Ureter (tissue), 1 donor: ENCODE measurements at regions not wholly inside any gene's neighbourhood (a gene's known extent, or its start where the extent isn't known, plus 50 kb on each side); places are given as distances from the start of the nearest gene placed in this dataset.

Source experiments
- DNase-seq: peaks from one replicate; pipeline ENCODE4 v3.0.0-alpha.2; 2020; ENCODE audit warnings: low spot score
- donor health status: DM: yes; HTN: yes; CAD: no.

DNA sequence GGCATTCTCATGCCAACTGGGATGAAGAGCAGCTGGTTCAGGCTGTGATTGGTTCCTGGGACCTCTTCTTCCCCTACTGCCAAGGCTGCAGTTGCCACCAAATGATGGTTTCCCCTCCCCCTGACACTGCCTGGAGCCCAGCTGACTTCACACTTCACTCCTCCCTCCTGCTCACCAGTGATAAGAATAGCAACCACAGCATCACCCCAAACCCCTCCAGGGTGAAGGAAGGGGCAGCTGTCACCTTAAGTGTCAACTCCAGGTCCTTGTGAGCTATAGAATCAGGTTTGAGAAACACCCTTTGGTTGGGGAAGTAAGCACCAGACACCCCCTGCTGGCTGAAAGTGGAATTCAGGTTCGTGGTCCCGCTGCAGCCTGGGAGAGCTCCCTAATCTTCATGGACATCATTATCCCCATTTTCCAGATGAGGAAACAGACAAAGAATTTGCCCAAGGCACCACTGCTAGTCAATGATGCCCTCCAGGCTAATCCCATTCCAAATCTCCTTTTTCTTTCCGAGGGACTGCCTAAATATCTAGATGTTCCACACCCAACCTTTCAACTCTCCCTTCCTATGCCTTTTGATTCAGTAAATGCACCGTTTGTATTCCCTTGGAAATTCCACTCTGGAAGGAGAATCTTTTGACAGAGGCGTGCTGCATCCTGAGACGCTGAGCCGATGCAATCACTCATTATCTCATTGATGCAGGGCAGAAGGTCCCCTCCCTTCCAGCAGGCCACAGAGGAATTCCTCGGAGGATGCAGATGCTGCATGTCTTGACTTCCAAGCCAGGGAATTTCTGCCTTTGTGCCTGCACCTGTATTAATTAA, 50.6 kb upstream of the UQCRFS1 start:
- DNase-seq, result no peak

- no peak for DNase-seq
Measured at GRCh38 chr19:29264897-29265296, 51.9 kb upstream of the UQCRFS1 start.

GRCh38 chr19:29265436-29265835, 52.5 kb upstream of the UQCRFS1 start:
- no peak for DNase-seq

DNA sequence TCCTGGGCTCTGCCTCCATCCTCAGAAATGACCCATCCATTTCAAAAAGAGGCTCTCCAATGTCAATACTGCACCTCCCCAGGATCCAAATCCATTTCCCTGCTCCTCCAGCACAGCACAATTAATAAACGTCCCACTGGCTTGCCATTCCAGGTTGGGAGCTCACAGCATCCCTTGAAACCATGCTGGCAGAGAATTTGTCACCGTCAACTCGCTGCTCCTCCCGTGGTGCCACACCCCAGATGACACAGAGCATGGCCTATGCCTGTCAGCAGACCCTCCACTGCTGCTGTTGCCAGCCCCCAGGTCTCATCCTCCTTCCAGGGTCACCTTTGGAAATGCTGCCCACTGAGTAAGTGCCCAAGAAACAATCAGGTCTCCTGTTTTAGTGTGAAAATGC, 53.0 kb upstream of the UQCRFS1 start:
- no peak for DNase-seq

- DNase-seq, result no peak
Measured at GRCh38 chr19:29266603-29267002, 53.7 kb upstream of the UQCRFS1 start.

DNA sequence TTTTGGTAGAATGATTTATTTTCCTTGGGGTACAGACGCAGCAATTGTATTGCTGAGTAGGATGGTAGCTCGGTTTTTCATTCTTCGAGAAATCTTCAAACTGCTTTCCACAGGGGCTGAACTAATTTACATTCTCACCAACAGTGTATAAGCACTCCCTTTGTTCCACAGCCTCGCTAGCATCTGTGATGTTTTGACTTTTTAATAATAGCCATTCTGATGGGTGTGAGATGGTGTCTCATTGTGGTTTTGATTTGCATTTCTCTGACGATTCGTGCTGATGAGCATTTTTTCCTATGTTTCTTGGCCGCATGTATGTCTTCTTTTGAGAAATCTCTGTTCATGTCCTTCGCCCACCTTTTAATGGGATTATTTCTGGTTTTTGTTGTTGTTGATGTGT, 54.8 kb upstream of the UQCRFS1 start:
- no peak for DNase-seq

- DNase-seq, result no peak
Measured at GRCh38 chr19:29268103-29268502, 55.2 kb upstream of the UQCRFS1 start.

GRCh38 chr19:29268721-29269393, 55.9 kb upstream of the UQCRFS1 start:
- DNase-seq, result no peak

GRCh38 chr19:29269641-29270040, 56.7 kb upstream of the UQCRFS1 start:
- DNase-seq, result no peak

DNA sequence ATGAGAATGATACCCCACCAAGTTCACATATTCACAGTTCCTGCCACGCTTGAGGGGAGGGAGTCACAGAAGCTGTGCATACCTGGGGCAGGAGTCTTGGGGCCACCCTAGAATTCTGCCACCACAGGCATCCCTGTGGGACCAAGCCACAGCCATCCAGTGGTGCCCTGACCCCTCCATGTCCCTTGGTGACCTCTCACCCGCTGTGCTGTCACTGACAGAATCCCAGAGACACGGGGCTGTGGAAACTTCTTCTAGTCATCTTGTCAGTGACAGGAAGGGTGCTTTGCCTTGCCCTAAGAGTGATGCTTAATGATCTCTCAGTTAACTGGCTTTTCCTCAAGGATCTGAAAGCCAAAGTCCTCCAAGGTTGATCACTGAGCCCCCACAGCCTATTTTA, 58.4 kb upstream of the UQCRFS1 start:
- DNase-seq, result no peak

DNA sequence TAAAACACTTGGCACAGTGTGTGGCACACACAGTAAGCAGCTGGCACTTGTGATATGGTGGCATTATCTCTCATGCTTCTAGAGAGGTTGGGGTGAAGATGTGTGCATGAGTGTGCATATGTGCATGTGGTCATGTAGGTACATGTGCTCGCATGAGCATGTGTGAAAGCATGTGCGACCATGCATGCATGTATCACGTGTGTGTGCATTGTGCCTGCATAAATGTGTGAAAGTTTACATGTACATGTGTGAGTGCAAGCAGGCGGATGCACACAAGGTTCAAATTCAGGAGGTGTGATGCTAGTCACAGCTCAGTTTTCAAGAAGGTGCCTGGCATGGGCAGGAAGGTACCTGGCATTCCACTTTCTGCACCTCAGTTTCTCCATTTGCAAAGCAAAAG, 59.0 kb upstream of the UQCRFS1 start:
- no peak for DNase-seq

GRCh38 chr19:29273000-29273640, 60.2 kb upstream of the UQCRFS1 start:
- DNase-seq, result peak; percentile 19

DNA sequence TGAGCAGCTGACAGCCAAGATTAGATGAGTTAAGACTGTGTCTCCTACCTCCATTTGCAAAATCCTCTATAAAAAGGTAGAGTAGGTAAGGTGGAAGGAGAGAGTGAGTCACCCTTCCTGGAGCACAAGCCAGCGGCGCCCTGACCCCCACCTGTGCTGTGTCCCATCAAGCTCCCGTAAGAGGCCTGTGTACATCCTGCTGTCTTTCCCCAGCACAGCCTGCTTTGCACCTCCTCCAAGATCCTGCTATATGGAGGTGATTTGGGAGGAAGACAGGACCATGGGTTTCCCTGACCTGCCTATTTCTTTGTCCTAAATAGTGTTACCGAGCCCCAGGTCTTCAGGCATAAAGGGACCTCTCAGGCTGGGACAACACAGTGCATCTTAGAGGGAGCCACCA, 62.3 kb upstream of the UQCRFS1 start:
- peak; percentile 29 for DNase-seq

DNA sequence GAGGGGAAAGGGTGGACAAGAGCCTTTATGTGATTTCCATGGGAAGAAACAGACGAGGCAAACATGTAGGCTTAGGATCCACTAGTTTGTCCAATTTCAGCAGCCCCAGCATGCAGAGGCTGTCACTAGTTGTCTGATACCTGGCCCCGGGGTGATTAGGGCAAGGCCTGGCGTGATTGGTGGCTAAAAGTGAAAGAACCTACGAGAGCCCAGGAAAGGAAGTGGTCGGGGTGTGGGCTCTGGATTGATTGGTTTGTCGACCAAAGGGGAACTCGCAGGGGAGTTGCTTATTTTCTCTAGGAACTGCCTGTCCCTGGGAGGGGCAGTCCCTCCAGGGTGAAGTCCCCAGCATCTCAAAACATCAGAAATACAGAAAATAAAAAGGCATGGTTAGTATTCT, 64.2 kb upstream of the UQCRFS1 start:
- DNase-seq, result peak; percentile 70

DNA sequence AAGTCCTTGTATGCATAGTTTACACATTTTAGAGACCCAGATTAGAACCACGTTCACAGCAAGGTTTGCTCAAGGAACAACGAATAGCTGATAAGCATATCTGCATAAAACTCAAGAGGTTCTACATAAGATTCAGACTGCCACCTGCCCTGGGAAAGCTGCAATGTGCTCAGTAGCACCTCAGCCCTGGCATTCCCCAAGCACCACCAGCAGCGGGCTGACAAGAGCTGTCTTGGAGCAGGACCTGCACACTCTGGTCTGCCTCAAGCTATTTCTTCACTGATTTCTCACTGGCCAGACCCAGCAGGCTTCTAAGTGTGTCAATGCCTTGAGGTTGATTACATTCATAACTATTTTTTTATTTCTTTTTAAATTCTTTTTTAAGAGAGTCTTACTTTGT, 65.8 kb upstream of the UQCRFS1 start:
- no peak for DNase-seq

GRCh38 chr19:29283366-29283765, 70.4 kb upstream of the UQCRFS1 start:
- no peak for DNase-seq

GRCh38 chr19:29285187-29285687, 72.3 kb upstream of the UQCRFS1 start:
- DNase-seq, result no peak

DNA sequence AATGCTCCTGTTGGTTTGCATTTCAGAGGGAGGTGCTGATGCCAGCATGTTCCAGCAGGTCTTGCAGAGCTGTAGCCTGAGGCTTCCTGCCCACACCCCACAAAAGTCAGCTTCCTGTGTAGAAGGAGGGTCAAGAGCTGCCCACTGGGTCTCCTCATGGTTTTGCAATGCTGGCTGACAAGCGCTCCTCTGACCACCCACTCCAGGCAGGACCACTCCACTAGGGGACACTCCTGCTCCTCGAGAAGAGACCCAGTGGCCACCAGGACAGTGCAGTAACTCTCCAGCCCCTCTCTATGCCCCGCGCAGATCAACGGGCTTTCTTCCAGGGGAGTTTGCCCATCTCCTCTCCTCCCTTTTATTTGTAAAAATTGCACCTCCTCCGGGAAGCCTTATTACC, 72.9 kb upstream of the UQCRFS1 start:
- peak; percentile 58 for DNase-seq

- DNase-seq, result peak; percentile 71
Measured at GRCh38 chr19:29287061-29287460, 74.1 kb upstream of the UQCRFS1 start.

DNA sequence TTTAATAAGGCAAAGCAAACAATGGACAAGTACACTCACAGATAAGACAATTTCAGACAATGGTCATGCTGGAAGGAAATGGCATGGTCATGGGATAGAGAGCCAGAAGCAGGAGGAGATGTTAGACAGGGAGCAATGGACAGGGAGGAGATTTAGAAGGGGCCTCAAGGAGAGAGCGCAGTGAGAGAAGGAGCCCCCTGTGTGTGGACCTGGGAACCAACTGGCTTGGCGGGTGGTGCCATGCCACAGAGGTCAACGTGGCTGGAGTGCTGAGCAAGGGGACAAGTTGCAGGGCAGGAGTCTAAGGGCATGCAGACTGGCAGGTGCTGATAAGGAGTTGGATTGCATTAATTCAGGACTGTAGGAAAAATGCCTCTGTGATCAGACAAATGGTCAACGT, 75.3 kb upstream of the UQCRFS1 start:
- DNase-seq, result no peak

DNA sequence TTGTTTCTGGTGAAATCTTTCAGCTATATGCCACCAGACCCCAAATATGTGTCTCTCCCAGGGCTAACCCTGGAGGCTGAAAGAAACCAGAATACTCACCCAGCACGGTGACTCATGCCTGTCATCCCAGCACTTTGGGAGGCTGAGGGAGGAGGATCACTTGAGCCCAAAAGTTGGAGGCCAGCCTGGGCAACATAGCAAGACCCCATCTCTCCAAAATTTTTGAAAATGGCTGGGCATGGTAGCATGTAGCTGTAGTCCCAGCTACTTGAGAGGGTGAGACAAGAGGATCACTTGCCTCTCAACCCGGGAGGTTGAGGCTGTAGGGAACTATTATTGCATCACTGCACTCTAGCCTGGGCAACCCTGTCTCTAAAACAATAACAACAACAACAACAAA, 76.1 kb upstream of the UQCRFS1 start:
- DNase-seq, result no peak

GRCh38 chr19:29290853-29291252, 77.9 kb upstream of the UQCRFS1 start:
- no peak for DNase-seq

- DNase-seq, result no peak
Measured at GRCh38 chr19:29292153-29292552, 79.2 kb upstream of the UQCRFS1 start.
